H1 (cell line): ENCODE measurements at regions not wholly inside any gene's neighbourhood (a gene's known extent, or its start where the extent isn't known, plus 50 kb on each side); places are given as distances from the start of the nearest gene placed in this dataset.

ENCODE experiments used
- CTCF ChIA-PET: fragments of 300-600 bp; sonication (Branson Sonifier 250); formaldehyde crosslinking; loops from one replicate; lab custom pipeline; 2021; ENCODE audit not compliant: partially characterized antibody; lab: Charles Lee
- POLR2A ChIA-PET: fragments of 300-600 bp; sonication (Branson Sonifier 250); formaldehyde crosslinking; loops from one replicate; lab custom pipeline; 2021; ENCODE audit warnings: inconsistent platforms; ENCODE audit not compliant: partially characterized antibody; lab: Charles Lee
- DNase-seq, 2 experiments: peaks; one replicate each; pipeline versions ENCODE4 v3.0.0 to v3.0.0-alpha.2; 2010 to 2022; ENCODE audit warnings: low spot score in 2 of 2, low read depth in 1 of 2, mixed read lengths in 1 of 2
- FAIRE-seq: peaks from 2 replicates; lab custom pipeline; 2011; peaks lifted over from hg19 to GRCh38; lab: Jason Lieb, UNC
- H2AFZ ChIP-seq: 2 replicates; pipeline ENCODE4 v1.8.1; 2012; ENCODE audit warnings: low read length, inconsistent platforms
- H2AK5ac ChIP-seq: 2 replicates; pipeline ENCODE4 v1.6.1; 2013; ENCODE audit warnings: low read depth, low read length
- H2BK120ac ChIP-seq: replicated peaks from 2 replicates; pipeline ENCODE3; 2013; ENCODE audit warnings: low read depth, low read length, inconsistent platforms
- H2BK12ac ChIP-seq: 2 replicates; pipeline ENCODE4 v1.6.1; 2013; ENCODE audit warnings: low read depth, low read length
- H2BK15ac ChIP-seq: 2 replicates; pipeline ENCODE4 v1.6.1; 2013; ENCODE audit warnings: low read length
- H2BK20ac ChIP-seq: 2 replicates; pipeline ENCODE4 v1.6.1; 2013; ENCODE audit warnings: low read length
- H2BK5ac ChIP-seq: 2 replicates; pipeline ENCODE4 v1.6.1; 2013; ENCODE audit warnings: low read depth, low read length
- H3K14ac ChIP-seq: 2 replicates; pipeline ENCODE4 v1.6.1; 2013; ENCODE audit warnings: inconsistent platforms; ENCODE audit not compliant: insufficient read length
- H3K18ac ChIP-seq: 2 replicates; pipeline ENCODE4 v1.6.1; 2013; ENCODE audit warnings: low read length; ENCODE audit errors: extremely low read depth
- H3K23ac ChIP-seq: 2 replicates; pipeline ENCODE4 v1.6.1; 2013; ENCODE audit warnings: inconsistent platforms; ENCODE audit not compliant: insufficient read length
- H3K23me2 ChIP-seq: 2 replicates; pipeline ENCODE4 v1.6.1; 2013; ENCODE audit warnings: low read depth, low read length
- H3K27ac ChIP-seq: 2 replicates; pipeline ENCODE4 v1.6.1; 2011; ENCODE audit warnings: low read depth, low read length, inconsistent platforms
- H3K27me3 ChIP-seq, 4 experiments: replicated peaks in 1 of 4; 1 replicate in 1 of 4; 2 replicates in 3 of 4; pipeline versions ENCODE4 v1.6.1 to v1.8.1; 2011 to 2013; ENCODE audit warnings: low read length in 3 of 4, mild to moderate bottlenecking in 3 of 4, inconsistent platforms in 2 of 4, mixed read lengths in 2 of 4, moderate library complexity in 1 of 4; ENCODE audit not compliant: control insufficient read depth in 3 of 4, insufficient read depth in 3 of 4; ENCODE audit errors: extremely low read depth in 1 of 4
- H3K36me3 ChIP-seq, 4 experiments: 2 replicates each; pipeline versions ENCODE4 v1.6.1 to v1.8.1; 2011 to 2013; ENCODE audit warnings: mild to moderate bottlenecking in 4 of 4, low read length in 3 of 4, moderate library complexity in 2 of 4, control low read depth in 1 of 4, inconsistent platforms in 1 of 4; ENCODE audit not compliant: insufficient read depth in 4 of 4, control insufficient read depth in 2 of 4
- H3K4ac ChIP-seq: replicated peaks from 2 replicates; pipeline ENCODE3; 2013; ENCODE audit warnings: low read length, low read depth, mixed read lengths, inconsistent platforms; ENCODE audit not compliant: insufficient read length
- H3K4me1 ChIP-seq, 4 experiments: replicated peaks in 1 of 4; 1 replicate in 1 of 4; 2 replicates in 3 of 4; pipeline versions ENCODE4 v1.6.1 to v1.8.1; 2011 to 2013; ENCODE audit warnings: low read length in 3 of 4, inconsistent platforms in 2 of 4, mixed read lengths in 1 of 4; ENCODE audit not compliant: insufficient read depth in 4 of 4, control insufficient read depth in 3 of 4
- H3K4me2 ChIP-seq, 2 experiments: 2 replicates each; pipeline versions ENCODE4 v1.6.1 to v1.8.1; 2011 to 2013; ENCODE audit warnings: low read depth in 2 of 2, low read length in 2 of 2, control low read depth in 1 of 2, inconsistent platforms in 1 of 2, mild to moderate bottlenecking in 1 of 2; ENCODE audit not compliant: insufficient read depth in 1 of 2
- H3K4me3 ChIP-seq, 4 experiments: fragments of 200-600, 300-600 bp in 1 of 4; sonication (generic), shearing (Covaris generic), sonication (Bioruptor Twin) in 1 of 4; 2 replicates each; pipeline versions ENCODE4 v1.5.1 to v1.8.1; 2011 to 2016; ENCODE audit warnings: low read length in 4 of 4, low read depth in 3 of 4, control low read depth in 2 of 4, inconsistent platforms in 2 of 4, mild to moderate bottlenecking in 2 of 4, mixed read lengths in 1 of 4, moderate library complexity in 1 of 4; ENCODE audit not compliant: insufficient read depth in 2 of 4; ENCODE audit errors: extremely low read depth in 1 of 4
- H3K56ac ChIP-seq: replicated peaks from 2 replicates; pipeline ENCODE3; 2013; ENCODE audit warnings: low read depth, mild to moderate bottlenecking, mixed read lengths, low read length, inconsistent platforms; ENCODE audit not compliant: insufficient read length
- H3K79me1 ChIP-seq: 2 replicates; pipeline ENCODE4 v1.6.1; 2013; ENCODE audit warnings: low read depth, low read length, control low read depth
- H3K79me2 ChIP-seq, 2 experiments: 2 replicates each; pipeline versions ENCODE4 v1.6.1 to v1.8.1; 2012 to 2013; ENCODE audit warnings: low read length in 2 of 2, mild to moderate bottlenecking in 2 of 2, inconsistent platforms in 1 of 2; ENCODE audit not compliant: insufficient read depth in 2 of 2, control insufficient read depth in 1 of 2
- H3K9ac ChIP-seq, 4 experiments: replicated peaks in 1 of 4; 1 replicate in 1 of 4; 2 replicates in 3 of 4; pipeline versions ENCODE4 v1.6.1 to v1.8.1; 2011 to 2013; ENCODE audit warnings: low read depth in 3 of 4, low read length in 3 of 4, control low read depth in 2 of 4, mild to moderate bottlenecking in 2 of 4, moderate library complexity in 2 of 4, inconsistent platforms in 1 of 4; ENCODE audit errors: extremely low read depth in 1 of 4
- H3K9me3 ChIP-seq, 2 experiments: 2 replicates each; pipeline versions ENCODE4 v1.6.1 to v1.8.1; 2012 to 2013; ENCODE audit warnings: mild to moderate bottlenecking in 2 of 2, moderate library complexity in 2 of 2, control low read depth in 1 of 2, inconsistent platforms in 1 of 2, low read depth in 1 of 2, low read length in 1 of 2, mixed read lengths in 1 of 2; ENCODE audit not compliant: insufficient read depth in 2 of 2
- H4K20me1 ChIP-seq, 2 experiments: replicated peaks in 1 of 2; 2 replicates each; pipeline versions ENCODE3 to v1.8.1; 2011 to 2013; ENCODE audit warnings: inconsistent platforms in 2 of 2, low read length in 2 of 2, mild to moderate bottlenecking in 1 of 2; ENCODE audit not compliant: insufficient read depth in 2 of 2, control insufficient read depth in 1 of 2
- H4K5ac ChIP-seq: 2 replicates; pipeline ENCODE4 v1.6.1; 2013; ENCODE audit warnings: low read length, low read depth, mixed read lengths, inconsistent platforms; ENCODE audit not compliant: insufficient read length
- H4K8ac ChIP-seq: 2 replicates; pipeline ENCODE4 v1.8.0; 2013; ENCODE audit warnings: mild to moderate bottlenecking, moderate library complexity, low read length, inconsistent platforms; ENCODE audit not compliant: insufficient read depth; ENCODE audit errors: extremely low read depth
- H4K91ac ChIP-seq: replicated peaks from 2 replicates; pipeline ENCODE3; 2013; ENCODE audit warnings: low read length, mixed read lengths, inconsistent platforms; ENCODE audit not compliant: insufficient read length
- MAFK ChIP-seq: IDR thresholded peaks from 2 replicates; pipeline ENCODE4 v1.6.1; 2012; ENCODE audit warnings: low read depth, mild to moderate bottlenecking, improper control_type of control experiment, low read length
- MAX ChIP-seq: IDR thresholded peaks from 2 replicates; pipeline ENCODE4 v1.6.1; 2012; ENCODE audit warnings: inconsistent platforms
- WGBS, 2 experiments: shearing (Covaris generic) in 1 of 2; methylation state at CpG; one replicate each; pipeline versions ENCODE4 v1.1.6 to v1.1.7; 2013 to 2015; ENCODE audit warnings: low lambda C conversion rate in 2 of 2, mixed read lengths in 2 of 2, inconsistent platforms in 1 of 2, low coverage in 1 of 2, missing lambda C conversion rate in 1 of 2; ENCODE audit not compliant: insufficient replicate concordance in 2 of 2, insufficient coverage in 1 of 2, insufficient read length in 1 of 2; ENCODE audit errors: extremely low coverage in 1 of 2, missing lambda C conversion rate in 1 of 2; 5-methylcytosine and 5-hydroxymethylcytosine counted together

GRCh38 chr3:139096670-139097069, 52.0 kb upstream of the PRR23C start:
- FAIRE-seq (no peak), DNase-seq (no peak)
- Histone ChIP-seq H4K8ac (no peak overlapping the region), H2BK5ac (no peak overlapping the region), H3K27ac (no peak overlapping the region), H2AFZ (no peak overlapping the region), H3K4me1 (0 out of 7 replicates have a peak, but pooled peaks cover 0 to 2% (median 0%) of the 10 kb centered on the region in 4 experiments), H2BK120ac (no peak overlapping the region), H4K20me1 (no peaks in the 10 kb centered on the region), H2BK20ac (no peak overlapping the region), H2BK15ac (no peak overlapping the region), H3K79me1 (no peaks in the 10 kb centered on the region), H3K4ac (no peak overlapping the region), H3K9me3 (peaks cover 5 to 7% of the 10 kb centered on the region in 2 experiments; a peak in 2 of 4 replicates), H3K4me2 (no peak overlapping the region), H3K23me2 (no peaks in the 10 kb centered on the region), H2BK12ac (no peak overlapping the region), H3K27me3 (no peaks in the 10 kb centered on the region; a peak in 1 of 7 replicates), H3K4me3 (no peak overlapping the region), H2AK5ac (no peak overlapping the region), H3K14ac (no peak overlapping the region), H4K91ac (no peak overlapping the region), H3K56ac (no peak overlapping the region), H3K36me3 (no peaks in the 10 kb centered on the region), H3K9ac (no peak overlapping the region), H4K5ac (no peak overlapping the region), H3K18ac (no peak overlapping the region), H3K79me2 (no peaks in the 10 kb centered on the region), H3K23ac (no peak overlapping the region)
- ChIA-PET CTCF (interaction anchor here (0.7 to 3.5 kb wide), 3 partner anchors 9 to 423 kb away, joined by 3 to 23 read pairs (median 3); no protein-coding TSS in a partner anchor), POLR2A (no interaction called here)
- TF ChIP-seq MAX (no peak), MAFK (peak; percentile 87)
- WGBS, 2 experiments, result 75% methylated on average over 1 of the region's 1 CpG; no CpG with 5 or more reads in 1 of the 2 experiments
